Ovary (tissue), 3 donors: ENCODE measurements at regions not wholly inside any gene's neighbourhood (a gene's known extent, or its start where the extent isn't known, plus 50 kb on each side); places are given as distances from the start of the nearest gene placed in this dataset.

ENCODE experiments used
- EP300 ChIP-seq: sonication (generic); formaldehyde crosslinking; IDR thresholded peaks from one replicate; pipeline ENCODE4 v1.6.1; 2017; ENCODE audit warnings: antibody characterized with exemption
- TF ChIP-seq, protein P1 (sequence below), 3 donors: fragments of 450-650 bp in 2 of 3; fragments of 200-600 bp in 1 of 3; IDR thresholded peaks; one replicate each; pipeline versions ENCODE4 v1.5.1 to v1.8.0; 2016 to 2022; ENCODE audit warnings: antibody characterized with exemption in 3 of 3, mild to moderate bottlenecking in 1 of 3
- donor health status: DM: no; HTN: no; CAD: no.

DNA sequence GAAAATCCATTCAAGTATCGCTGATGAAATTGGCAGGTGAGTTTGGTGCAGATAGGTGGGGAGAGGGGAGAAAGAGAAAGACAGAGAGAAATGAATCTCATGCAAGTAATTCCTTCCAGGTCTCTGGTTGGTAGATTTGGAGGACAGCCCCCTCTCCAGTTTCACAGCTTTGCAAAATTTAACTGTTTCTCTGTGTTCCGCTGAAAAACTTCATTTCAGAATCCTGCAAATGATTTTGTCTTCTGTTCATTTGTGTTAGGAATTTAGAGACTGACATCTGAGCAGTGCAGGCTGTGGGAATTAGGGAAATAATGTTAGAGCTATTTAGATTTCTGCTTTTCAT lies 328.5 kb downstream of the FBXW7 start:
- TF ChIP-seq EP300 = no peak
- TF ChIP-seq, protein P1, sequence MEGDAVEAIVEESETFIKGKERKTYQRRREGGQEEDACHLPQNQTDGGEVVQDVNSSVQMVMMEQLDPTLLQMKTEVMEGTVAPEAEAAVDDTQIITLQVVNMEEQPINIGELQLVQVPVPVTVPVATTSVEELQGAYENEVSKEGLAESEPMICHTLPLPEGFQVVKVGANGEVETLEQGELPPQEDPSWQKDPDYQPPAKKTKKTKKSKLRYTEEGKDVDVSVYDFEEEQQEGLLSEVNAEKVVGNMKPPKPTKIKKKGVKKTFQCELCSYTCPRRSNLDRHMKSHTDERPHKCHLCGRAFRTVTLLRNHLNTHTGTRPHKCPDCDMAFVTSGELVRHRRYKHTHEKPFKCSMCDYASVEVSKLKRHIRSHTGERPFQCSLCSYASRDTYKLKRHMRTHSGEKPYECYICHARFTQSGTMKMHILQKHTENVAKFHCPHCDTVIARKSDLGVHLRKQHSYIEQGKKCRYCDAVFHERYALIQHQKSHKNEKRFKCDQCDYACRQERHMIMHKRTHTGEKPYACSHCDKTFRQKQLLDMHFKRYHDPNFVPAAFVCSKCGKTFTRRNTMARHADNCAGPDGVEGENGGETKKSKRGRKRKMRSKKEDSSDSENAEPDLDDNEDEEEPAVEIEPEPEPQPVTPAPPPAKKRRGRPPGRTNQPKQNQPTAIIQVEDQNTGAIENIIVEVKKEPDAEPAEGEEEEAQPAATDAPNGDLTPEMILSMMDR (IDR thresholded peaks at IDR 0.05) = no peak
